Fibroblast of skin of left quadriceps (primary cell): ENCODE measurements at regions not wholly inside any gene's neighbourhood (a gene's known extent, or its start where the extent isn't known, plus 50 kb on each side); places are given as distances from the start of the nearest gene placed in this dataset.
"Not testable (repeated sequence)": the region's sequence is repeated elsewhere in the genome, so short reads cannot be mapped to it uniquely, and the experiment has no call there.

Source experiments
- DNase-seq, 2 experiments: peaks; one replicate each; pipeline ENCODE4 v3.0.0-alpha.2; 2013; ENCODE audit warnings: low read depth in 2 of 2

GRCh38 chr3:27559381-27559780, 75.2 kb upstream of the SLC4A7 start:
- DNase-seq, result no peak

DNA sequence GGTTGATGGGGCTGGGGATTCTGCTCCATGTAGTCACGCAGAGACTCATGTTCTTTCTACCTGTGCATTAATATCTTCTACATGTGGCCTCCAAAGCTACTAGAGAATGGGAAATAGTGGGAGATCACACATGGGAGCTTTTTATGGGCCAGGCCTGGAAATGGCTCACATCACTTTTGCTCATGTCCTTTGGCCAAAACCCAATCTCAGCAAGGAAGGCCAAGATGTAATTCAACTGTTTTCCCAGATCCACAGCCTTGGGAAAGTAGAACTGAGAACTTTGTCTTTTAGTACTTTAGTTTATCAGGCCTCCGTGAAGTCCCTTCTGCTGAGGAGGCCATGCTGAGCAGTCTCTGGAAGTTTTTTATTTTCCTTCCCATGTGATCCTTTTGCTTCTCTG, 73.2 kb upstream of the SLC4A7 start:
- no peak for DNase-seq

GRCh38 chr3:27556887-27557286, 72.7 kb upstream of the SLC4A7 start:
- DNase-seq, result peak in 1 of 2 experiments; percentile 51

GRCh38 chr3:27554706-27555105, 70.5 kb upstream of the SLC4A7 start:
- DNase-seq, result no peak

DNA sequence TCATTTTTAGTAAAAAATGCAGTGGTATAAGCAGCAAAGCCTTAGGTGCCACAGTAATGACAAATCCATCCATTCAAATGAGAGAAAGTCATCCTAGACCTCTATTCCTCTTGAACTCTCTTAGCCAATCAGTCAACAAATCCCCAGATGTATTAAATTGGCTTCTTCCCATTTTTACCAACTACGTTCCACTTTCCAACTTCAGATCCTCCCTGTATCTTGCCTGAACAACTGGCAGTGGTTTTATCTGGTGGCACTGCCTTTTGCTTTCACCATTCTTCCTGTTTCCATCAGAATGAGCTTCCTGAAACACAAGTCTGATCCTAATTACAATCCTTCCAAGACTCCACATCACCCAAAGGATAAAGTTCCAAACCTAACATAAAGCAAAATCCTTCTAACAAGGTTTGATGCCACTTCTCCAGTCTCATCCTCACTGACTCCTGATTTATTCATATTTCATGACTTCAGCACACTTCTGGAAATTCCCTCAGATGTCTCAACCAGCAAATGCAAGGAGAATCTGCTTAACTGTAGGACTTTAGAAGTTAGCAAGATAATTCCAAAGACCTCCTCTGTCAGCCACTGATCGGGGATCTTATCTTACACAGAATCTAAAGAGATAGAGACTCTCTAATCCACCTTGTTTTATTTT, 69.8 kb upstream of the SLC4A7 start:
- no peak for DNase-seq

- peak; percentile 56 to 62 for DNase-seq
Measured at GRCh38 chr3:27552708-27553107, 68.5 kb upstream of the SLC4A7 start.

GRCh38 chr3:27551413-27551812, 67.2 kb upstream of the SLC4A7 start:
- not testable (repeated sequence) for DNase-seq

- no peak for DNase-seq
Measured at GRCh38 chr3:27545061-27545460, 60.9 kb upstream of the SLC4A7 start.

- peak; percentile 74 for DNase-seq
Measured at GRCh38 chr3:27544372-27544865, 60.2 kb upstream of the SLC4A7 start.

DNA sequence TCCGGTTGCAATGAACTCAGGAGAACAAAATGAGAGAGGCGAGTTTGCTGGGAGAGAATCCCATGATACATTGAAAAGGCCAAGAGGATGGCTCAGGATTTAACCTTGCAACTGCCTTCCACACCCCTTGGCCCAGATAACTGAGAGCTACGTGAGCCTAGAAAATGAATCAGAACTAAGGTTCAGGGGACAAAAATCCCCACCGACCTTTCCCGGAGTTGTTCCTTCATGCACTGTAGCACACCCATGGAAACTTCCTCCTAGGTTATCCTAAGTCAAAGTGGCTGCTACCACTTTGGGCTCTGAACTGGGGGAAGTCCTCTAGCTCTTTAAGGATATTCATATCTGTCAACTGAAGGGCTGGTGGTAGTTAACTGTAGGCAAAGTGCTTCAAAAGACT, 58.3 kb upstream of the SLC4A7 start:
- no peak for DNase-seq

DNA sequence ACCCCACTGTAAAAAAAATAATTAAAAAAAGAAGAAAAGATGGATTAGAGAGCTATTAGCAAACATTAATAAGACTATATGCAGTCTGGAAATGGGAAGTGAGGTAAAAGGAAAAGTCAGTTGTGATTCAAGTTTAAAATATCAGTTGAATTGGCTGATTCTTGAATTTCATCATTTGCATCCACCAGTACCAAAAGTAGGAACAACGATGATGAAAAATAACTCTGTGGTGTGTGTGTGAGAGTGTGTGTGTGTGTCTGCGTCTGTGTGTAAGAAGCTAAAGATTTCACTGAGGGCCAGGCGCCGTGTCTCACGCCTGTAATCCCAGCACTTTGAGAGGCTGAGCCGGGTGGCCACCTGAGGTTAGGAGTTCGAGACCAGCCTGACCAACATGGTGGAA, 56.0 kb upstream of the SLC4A7 start:
- no peak for DNase-seq

- DNase-seq, result no peak
Measured at GRCh38 chr3:27536491-27536890, 52.3 kb upstream of the SLC4A7 start.

GRCh38 chr3:27535809-27536392, 51.7 kb upstream of the SLC4A7 start:
- no peak for DNase-seq

DNA sequence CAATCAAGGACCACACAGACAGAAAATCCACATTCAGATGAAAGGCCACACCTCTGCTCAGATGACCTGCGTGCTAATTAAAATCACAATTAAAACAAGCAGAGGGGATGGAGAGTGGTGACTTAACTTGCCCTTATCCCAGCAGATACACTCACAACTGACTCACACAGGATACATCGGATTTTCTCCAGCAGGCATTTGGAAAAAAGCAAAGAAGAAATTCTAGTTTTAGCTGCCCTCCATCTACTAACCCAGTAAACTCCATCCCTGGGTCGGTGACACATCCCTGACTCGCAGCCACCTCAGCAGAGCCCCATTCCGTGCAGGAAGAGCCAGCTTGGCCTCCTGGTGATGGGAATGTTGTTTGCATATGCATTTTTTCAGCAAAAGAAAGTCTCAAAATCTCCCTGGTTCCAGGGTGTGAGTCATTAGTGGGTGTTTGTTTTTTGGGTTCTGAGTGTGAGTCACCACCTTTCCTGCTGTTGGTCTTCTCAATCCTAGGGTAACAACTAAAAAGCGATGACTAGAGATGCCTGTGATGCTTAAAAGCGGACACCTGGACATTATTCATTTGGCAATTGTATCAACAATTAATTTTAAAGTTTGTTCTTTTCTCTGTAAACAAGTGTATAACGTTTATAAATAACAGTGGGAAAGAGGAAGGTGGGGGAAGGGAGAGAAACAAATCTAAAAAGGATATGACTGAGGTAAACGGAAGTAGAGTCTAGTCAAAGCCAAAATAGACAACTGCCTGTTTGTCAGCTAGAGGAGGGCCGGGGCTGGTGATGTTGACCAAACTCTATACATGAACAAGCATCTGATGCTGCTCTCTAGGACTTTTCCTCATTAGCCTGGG, 49.8 kb upstream of the SLC4A7 start:
- DNase-seq, result peak; percentile 98
